Motor neuron (in vitro differentiated cells): ENCODE measurements at regions not wholly inside any gene's neighbourhood (a gene's known extent, or its start where the extent isn't known, plus 50 kb on each side); places are given as distances from the start of the nearest gene placed in this dataset.
A peak's percentile ranks its signal among the peaks of the same experiment; 100 is the strongest.

ENCODE experiments used
- ATAC-seq, 8 experiments: fragments of 200-7000 bp; cut with Tn5 transposase; replicated peaks in 6 of 8; 2 replicates each; pipeline ENCODE4 v1.8.0; 2021; ENCODE audit warnings: mild to moderate bottlenecking in 8 of 8, moderate library complexity in 8 of 8
- H3K27ac ChIP-seq, 2 donors: fragments of 250-450 bp; sonication (Bioruptor Pico); 2 replicates each; pipeline ENCODE4 v1.9.0; 2021; ENCODE audit warnings: antibody characterized with exemption in 2 of 2, mild to moderate bottlenecking in 2 of 2, moderate library complexity in 1 of 2
- H3K4me1 ChIP-seq, 2 donors: fragments of 250-450 bp; sonication (Bioruptor Pico); replicated peaks in 1 of 2; 2 replicates each; pipeline ENCODE4 v1.6.1; 2021; ENCODE audit warnings: antibody characterized with exemption in 2 of 2, mild to moderate bottlenecking in 2 of 2, moderate library complexity in 1 of 2
- H3K4me3 ChIP-seq, 5 donors: fragments of 250-450 bp; sonication (Bioruptor Pico); 2 replicates each; pipeline ENCODE4 v1.9.0; 2021; ENCODE audit warnings: antibody characterized with exemption in 5 of 5, mild to moderate bottlenecking in 5 of 5, moderate library complexity in 4 of 5
- WGBS, 10 experiments: fragments of 450-650 bp; shearing (Covaris generic); methylation state at CpG; one replicate each; pipeline ENCODE4 v1.0.0; 2022; 5-methylcytosine and 5-hydroxymethylcytosine counted together
- in situ Hi-C, 9 experiments: fragments of 400-800 bp; cut with MboI; loops; one replicate each; pipeline ENCODE4 v1.15.0; 2021; ENCODE audit warnings: low sequenced_read_pairs in 9 of 9, low pct_unique_long_range_greater_than_20kb in 2 of 9; ENCODE audit not compliant: unreplicated experiment in 9 of 9

DNA sequence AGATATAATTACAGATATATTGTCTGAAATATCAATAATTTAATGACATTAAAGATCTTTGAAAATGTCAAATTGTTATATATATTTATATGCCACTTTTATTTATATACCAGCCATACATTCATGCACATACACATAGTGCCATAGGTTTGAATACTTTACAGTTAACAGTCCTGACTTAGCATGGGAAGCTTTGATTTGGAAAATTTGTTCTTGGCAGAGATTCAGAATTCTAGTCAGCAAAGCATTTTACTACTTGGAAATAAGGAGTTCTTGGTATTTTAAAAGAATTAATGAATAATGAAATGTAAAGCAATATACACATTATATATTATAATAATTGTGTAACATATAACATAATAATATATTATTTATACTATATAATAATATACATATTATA, 277.0 kb upstream of the PCDH20 start:
- ATAC-seq: no peak
- Histone ChIP-seq H3K4me3 (no peak overlapping the region), H3K27ac (no peak overlapping the region), H3K4me1 (no peaks in the 10 kb centered on the region)
- in situ Hi-C loops: loop anchor here in 1 of 9 experiments (25.0 kb wide), 1 partner anchor 1055 kb away; no protein-coding TSS in a partner anchor

GRCh38 chr13:61685682-61686012, 270.0 kb upstream of the PCDH20 start:
- 0 to 100% (median 90%) methylated on average over 1 to 2 of the region's 2 CpGs; no CpG with 5 or more reads in 3 of the 10 experiments for WGBS, 10 experiments
- Histone ChIP-seq H3K4me1 (no peaks in the 10 kb centered on the region), H3K27ac (no peak overlapping the region), H3K4me3 (no peak overlapping the region)
- in situ Hi-C loops: loop anchor here in 1 of 9 experiments (25.0 kb wide), 1 partner anchor 1048 kb away; no protein-coding TSS in a partner anchor
- peak in 2 of 8 experiments; percentile 65 to 91 for ATAC-seq

DNA sequence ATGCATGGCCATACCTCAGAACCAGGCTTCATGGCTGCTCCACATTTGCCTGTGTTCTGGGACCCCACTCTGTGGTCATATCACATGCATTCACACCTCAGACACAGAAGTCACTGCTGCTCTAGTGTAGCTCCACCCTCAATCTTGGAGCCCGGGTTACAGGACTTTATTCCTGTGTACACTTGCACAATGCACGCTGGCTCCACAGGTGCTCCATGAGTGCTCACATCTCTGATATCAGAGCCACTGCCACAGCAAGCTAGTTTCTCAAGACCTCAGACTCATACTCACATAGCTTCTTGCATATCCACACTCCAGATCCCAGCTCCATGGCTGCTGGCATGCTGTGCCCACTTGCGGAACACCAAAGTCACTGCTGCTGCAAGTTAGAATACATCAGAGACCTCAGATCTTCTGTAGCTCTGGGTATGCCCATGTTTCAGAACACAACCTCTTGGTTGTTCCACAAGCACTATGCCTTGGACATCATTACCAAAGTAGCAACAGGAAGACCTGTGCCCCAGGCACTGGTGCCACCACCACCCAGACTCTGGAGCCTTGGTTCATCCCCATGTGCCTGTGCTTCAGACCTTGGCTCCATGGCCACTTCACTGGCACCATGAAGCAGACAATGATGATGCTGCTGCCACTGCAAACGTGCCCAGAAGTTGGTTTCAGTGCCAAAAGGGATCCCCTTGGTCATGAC, 269.5 kb upstream of the PCDH20 start:
- no peak overlapping the region for H3K4me3 ChIP-seq
- no peak overlapping the region for H3K27ac ChIP-seq
- ATAC-seq: peak in 1 of 8 experiments; percentile 13
- 0 to 92% (median 73%) methylated on average over 1 to 3 of the region's 4 CpGs; no CpG with 5 or more reads in 5 of the 10 experiments for WGBS, 10 experiments
- H3K4me1 ChIP-seq: no peaks in the 10 kb centered on the region
- in situ Hi-C loops: loop anchor here in 1 of 9 experiments (25.0 kb wide), 1 partner anchor 1048 kb away; no protein-coding TSS in a partner anchor

GRCh38 chr13:61672756-61673155, 257.1 kb upstream of the PCDH20 start:
- 5 to 100% (median 91%) methylated on average over 3 to 4 of the region's 4 CpGs; no CpG with 5 or more reads in 1 of the 10 experiments for WGBS, 10 experiments
- Histone ChIP-seq H3K4me3 (no peak overlapping the region), H3K27ac (no peak overlapping the region), H3K4me1 (no peaks in the 10 kb centered on the region)
- no peak for ATAC-seq
- in situ Hi-C loops: no loop called here

DNA sequence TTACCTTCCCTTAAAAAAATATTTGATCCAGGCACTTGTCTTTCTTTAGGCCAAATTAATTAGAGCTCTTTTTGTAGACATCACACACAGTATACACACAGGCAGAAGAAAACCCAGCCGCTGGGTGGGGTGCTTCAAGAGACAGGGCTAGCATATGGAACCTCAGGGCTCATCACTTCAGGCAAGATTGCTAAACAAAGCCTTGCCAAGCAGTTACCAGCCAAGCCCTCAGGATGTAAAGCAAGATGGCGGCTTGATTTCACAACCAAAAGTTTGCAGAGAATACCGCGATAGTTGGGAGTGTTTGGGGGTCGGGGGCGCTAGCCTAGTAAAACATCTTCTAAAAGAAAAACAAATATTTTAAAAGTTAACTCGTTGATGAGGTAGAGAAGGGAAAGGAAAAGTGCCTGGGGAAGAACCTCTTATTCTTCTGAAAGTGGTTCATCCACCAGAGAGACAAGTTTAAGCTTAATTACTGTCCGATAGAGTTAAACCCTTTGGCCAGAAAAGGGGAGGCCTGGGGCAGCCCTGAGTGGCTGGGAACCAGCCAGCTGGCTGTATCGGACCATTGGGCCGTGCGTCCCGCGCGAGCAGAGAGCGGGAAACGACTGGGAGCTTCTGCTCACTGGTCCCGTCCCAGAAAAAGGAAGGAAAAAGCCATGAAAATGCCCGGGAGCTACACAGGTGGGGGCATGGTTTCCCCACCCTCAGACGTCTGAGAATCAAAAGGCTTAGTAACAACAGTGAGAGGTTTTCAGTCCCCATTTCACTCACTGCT, 254.9 kb upstream of the PCDH20 start:
- H3K4me3 ChIP-seq: no peak overlapping the region
- in situ Hi-C loops: no loop called here
- no peak overlapping the region for H3K27ac ChIP-seq
- ATAC-seq: no peak
- whole genome bisulfite sequencing, 10 experiments: 43 to 100% (median 86%) methylated on average over 3 to 14 of the region's 19 CpGs
- no peaks in the 10 kb centered on the region for H3K4me1 ChIP-seq

DNA sequence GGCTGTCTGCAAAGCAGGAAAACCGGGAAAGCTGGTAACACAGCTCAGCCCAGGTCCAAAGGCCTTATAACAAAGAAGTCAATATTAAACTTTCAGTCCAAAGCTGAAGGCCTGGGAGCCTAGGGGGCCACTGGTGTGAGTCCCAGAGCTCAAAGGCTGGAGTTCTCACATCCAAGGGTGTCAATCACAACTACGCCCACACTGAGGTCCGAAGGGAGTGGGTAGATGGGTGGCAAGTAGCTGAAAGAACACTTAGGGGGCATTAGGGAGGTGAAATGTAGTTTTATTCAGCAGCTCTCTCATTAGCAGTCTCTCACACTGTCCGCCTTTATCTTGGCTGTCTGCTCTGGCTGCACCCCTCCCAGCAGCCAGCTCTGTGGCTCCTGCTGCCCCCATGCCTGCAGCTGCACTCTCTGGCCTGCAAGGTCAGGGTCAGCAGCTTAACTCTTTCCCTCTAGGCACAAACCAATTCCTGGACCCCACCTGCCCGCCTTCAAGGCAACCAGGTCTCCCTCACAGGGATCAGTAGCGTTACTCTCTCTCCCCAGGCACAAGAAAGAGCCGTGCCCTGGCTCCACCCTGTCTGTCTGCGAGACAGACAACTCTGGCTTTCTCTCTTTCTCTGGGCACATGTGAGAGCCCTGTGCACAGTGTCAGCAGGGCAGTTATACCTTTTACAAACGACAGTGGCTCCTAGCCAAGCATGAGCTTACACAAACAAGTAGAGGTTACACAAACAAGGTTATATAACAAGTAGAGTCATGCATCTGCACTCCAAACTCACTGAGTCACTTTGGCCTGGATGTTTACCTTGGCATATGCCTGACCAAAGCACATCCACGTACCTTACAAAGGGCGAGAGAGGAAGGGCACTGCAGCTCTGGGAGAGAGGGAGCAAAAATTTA, 249.4 kb upstream of the PCDH20 start:
- ATAC-seq: no peak
- WGBS, 10 experiments: 0 to 83% (median 77%) methylated on average over 4 to 8 of the region's 11 CpGs; no CpG with 5 or more reads in 3 of the 10 experiments
- in situ Hi-C loops: no loop called here
- no peaks in the 10 kb centered on the region for H3K4me1 ChIP-seq
- H3K27ac ChIP-seq: no peak overlapping the region
- H3K4me3 ChIP-seq: no peak overlapping the region

- no peak for ATAC-seq
- no peak overlapping the region for H3K4me3 ChIP-seq
- no peak overlapping the region for H3K27ac ChIP-seq
- no peaks in the 10 kb centered on the region for H3K4me1 ChIP-seq
- in situ Hi-C loops: no loop called here
- 0 to 100% (median 50%) methylated on average over 1 to 2 of the region's 2 CpGs; no CpG with 5 or more reads in 1 of the 10 experiments for WGBS, 10 experiments
These were observed 238.8 kb upstream of the PCDH20 start for GRCh38 chr13:61654481-61654880.

- no peak overlapping the region for H3K4me3 ChIP-seq
- no peak overlapping the region for H3K27ac ChIP-seq
- H3K4me1 ChIP-seq: no peaks in the 10 kb centered on the region
- in situ Hi-C loops: no loop called here
- WGBS, 10 experiments: 0 to 100% (median 63%) methylated on average over 1 to 2 of the region's 2 CpGs
- ATAC-seq: peak in 1 of 8 experiments; percentile 42
These were observed 232.9 kb upstream of the PCDH20 start for GRCh38 chr13:61648547-61648946.

DNA sequence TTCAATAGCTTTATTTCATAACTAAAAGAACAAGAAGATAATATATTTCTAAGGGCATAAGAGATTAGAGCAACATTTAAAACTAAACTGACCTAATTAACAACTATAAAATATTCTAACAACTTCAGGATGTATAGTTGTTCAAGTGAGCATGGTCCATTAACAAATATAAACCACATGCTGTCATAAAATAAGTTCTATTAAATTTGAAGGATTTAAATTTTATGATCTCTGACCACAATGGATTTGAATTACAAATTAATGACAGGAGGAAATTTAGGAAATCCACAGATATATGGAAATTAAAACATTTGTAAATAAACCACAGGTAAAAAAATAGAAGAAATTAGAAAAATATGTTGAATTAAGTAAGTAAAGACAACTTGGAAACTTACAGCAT, 196.5 kb upstream of the PCDH20 start:
- Histone ChIP-seq H3K27ac (no peak overlapping the region), H3K4me3 (no peak overlapping the region), H3K4me1 (no peaks in the 10 kb centered on the region)
- ATAC-seq: no peak
- in situ Hi-C loops: no loop called here

GRCh38 chr13:61608138-61608537, 192.5 kb upstream of the PCDH20 start:
- ATAC-seq: no peak
- no peak overlapping the region for H3K27ac ChIP-seq
- in situ Hi-C loops: no loop called here
- H3K4me3 ChIP-seq: no peak overlapping the region
- 0 to 100% (median 17%) methylated on average over 1 to 3 of the region's 3 CpGs; no CpG with 5 or more reads in 5 of the 10 experiments for WGBS, 10 experiments
- no peaks in the 10 kb centered on the region for H3K4me1 ChIP-seq

- Histone ChIP-seq H3K4me1 (no peaks in the 10 kb centered on the region), H3K27ac (no peak overlapping the region), H3K4me3 (no peak overlapping the region)
- no peak for ATAC-seq
- in situ Hi-C loops: no loop called here
- WGBS, 10 experiments: 0 to 100% (median 83%) methylated on average over 1 to 3 of the region's 3 CpGs
These were observed 184.8 kb upstream of the PCDH20 start for GRCh38 chr13:61600360-61601033.

- Histone ChIP-seq H3K27ac (no peak overlapping the region), H3K4me3 (no peak overlapping the region), H3K4me1 (no peaks in the 10 kb centered on the region)
- WGBS, 10 experiments: 0 to 86% (median 25%) methylated on average over 1 to 2 of the region's 2 CpGs; no CpG with 5 or more reads in 1 of the 10 experiments
- no peak for ATAC-seq
- in situ Hi-C loops: no loop called here
These were observed 176.8 kb upstream of the PCDH20 start for GRCh38 chr13:61592489-61592888.
